ENCODE measurements at regions not wholly inside any gene's neighbourhood (a gene's known extent, or its start where the extent isn't known, plus 50 kb on each side); places are given as distances from the start of the nearest gene placed in this dataset.
"Not testable (repeated sequence)": the region's sequence is repeated elsewhere in the genome, so short reads cannot be mapped to it uniquely, and the experiment has no call there.

GRCh38 chr2:95754819-95755563 is 163.2 kb downstream of the TRIM43 start:
- not testable (repeated sequence) for TF ChIP-seq POLR2A (IDR thresholded peaks at IDR 0.05; ENCODE audit: low read length); GATA1 (IDR thresholded peaks at IDR 0.05; ENCODE audit: low read depth, low read length)

Measured in erythroblast (primary cell).